ENCODE measurements at regions not wholly inside any gene's neighbourhood (a gene's known extent, or its start where the extent isn't known, plus 50 kb on each side); places are given as distances from the start of the nearest gene placed in this dataset.

DNA sequence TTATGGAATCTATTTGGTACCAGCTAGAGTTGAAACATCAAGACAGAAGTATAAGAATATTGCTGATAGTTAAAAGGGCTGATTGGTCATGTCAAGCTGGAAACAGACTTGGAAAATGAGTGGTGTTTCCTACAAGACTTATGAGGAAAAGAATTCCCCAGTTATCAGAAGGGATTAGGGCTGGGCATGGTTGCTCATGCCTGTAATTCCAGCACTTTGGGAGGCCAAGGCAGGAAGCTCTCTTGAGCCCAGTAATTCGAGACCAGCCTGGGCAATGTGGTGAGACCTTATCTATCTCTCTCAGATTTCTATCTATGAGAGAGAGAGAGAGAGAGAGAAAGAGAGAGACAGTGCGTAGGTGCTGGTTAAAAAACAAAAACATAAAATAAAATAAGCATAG, 139.5 kb upstream of the PMFBP1 start:
- no peak for DNase-seq

DNA sequence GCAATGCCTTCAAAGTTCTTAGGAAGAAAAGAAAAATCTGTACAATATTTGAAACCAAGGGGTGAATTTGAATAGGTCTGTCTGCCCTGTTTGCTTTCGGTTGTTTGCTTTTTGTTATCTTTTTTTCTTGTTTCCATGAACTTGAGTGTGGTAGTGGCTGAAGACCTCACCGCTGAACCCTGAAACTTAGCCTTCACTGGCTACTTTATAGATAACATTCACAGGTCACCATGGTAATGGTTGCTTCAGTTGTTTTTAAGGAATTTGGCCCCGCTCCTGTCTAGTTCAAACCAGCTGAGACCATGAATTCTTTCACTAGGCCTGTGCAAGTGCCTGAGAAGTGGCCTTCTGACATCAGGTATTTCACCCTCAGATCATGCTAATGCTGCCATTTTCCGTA, 137.0 kb upstream of the PMFBP1 start:
- no peak for DNase-seq

DNA sequence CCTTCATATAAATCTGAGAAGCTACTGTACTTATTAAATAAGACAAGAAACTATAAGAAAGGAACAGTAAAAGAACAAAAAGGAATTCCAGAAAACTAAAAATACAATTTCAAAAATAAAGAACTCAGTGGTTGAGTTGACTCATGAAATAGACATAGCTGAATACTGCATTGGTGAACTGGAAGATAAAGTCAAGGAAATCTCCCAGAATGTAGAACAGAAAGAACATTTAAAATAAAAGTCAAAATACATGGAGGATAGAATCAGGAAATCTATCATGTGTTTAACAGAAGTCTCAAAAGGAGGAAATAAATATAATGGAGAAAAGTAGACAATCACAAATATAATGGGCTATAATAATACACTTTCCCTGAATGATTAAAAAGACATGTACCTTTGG, 136.4 kb upstream of the PMFBP1 start:
- no peak for DNase-seq

DNA sequence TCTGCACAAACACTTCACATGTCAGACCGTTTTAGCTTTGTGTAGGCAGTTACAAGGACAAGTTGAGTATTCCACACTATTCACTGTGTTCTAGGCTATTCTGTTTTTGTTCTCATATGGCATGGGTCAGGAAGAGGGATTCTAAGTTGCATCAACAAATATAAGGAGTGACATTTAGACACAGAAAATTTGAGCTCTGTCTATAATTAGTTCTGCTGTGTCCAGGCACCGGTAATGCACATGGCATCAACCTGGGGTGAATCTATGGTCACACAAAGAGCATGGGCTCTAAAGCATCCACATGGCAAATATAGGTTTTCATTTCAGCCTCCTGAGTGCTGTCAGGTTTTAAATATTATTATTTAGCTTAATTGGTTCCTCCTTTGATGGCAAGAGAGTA, 130.4 kb upstream of the PMFBP1 start:
- DNase-seq: no peak

DNA sequence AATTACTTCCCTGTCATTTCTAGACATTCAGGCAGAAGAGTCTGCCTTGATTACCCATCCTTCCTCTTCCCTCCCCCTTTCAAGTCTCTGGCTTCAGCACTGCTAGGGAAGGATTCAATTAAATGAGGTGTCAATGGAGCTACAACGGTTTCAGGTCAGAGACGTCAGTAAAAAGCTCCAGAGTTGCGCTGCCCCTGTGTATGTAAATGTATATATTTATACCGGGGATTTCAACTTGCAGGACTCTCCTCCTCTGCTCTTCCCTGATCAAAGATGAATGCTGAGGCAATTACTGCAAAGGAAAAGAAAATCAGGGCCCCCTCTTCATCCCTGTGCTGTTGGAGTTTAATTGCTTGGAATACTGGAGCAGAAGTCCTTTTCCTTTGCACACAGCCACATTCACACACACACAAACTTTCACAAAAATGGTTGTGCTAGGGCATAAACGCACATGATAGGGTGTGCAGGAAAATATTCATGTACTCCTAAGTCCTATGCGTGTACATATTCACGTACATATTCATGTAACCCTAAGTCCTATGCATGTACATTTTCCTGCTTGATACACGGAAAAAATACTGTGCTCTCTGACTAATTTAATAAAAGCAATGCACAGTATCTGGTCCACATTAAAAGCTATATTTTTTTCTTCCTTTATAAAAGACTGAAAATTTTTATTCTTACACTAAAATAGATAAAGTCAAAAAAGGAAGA, 129.7 kb upstream of the PMFBP1 start:
- DNase-seq: no peak

- DNase-seq: no peak
Observed at GRCh38 chr16:72300892-72301291, 128.9 kb upstream of the PMFBP1 start.

DNA sequence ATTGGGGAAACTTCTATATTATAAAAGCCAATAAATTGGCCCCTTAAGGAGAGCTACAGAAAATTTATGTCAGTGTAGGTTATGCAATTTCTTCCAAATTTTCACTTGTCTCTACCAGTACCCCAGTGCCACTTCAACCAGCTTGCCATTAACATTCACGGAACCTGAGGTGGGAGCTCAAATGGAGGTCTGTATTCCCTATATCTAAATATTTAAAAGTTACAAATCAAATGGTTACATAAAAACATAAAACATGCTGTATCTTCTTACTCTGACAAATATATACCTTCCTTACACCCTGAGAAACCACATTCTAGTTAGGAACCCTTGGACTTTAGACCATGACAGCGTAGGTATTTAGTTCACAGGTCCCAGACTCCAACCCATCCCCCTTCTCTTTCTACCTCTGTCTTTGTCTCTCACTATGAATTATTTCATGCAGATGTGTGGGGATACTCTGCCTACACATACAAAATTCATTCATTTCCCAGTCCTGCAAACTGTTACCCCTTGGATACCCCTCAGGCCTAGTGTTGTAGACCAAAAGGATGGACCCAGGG, 127.8 kb upstream of the PMFBP1 start:
- DNase-seq: no peak

DNA sequence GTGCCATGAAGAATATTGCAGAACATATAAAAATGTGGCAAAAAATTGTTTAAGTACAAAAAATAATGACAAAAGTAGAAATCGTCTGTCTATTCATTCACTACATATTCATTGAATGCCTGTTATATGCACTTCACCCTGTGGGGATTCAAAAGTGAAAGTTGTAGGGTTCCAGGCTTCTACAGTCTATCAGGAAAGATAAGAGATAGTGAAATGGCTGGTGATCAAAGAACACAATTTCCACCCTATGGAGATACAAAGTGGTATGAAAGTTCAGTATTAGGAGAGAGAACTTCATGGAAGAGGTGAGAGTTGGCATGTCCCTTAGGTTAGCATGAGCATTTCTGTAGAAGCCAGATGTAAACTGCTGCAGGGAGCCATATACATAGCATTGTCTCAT, 127.0 kb upstream of the PMFBP1 start:
- no peak for DNase-seq

DNA sequence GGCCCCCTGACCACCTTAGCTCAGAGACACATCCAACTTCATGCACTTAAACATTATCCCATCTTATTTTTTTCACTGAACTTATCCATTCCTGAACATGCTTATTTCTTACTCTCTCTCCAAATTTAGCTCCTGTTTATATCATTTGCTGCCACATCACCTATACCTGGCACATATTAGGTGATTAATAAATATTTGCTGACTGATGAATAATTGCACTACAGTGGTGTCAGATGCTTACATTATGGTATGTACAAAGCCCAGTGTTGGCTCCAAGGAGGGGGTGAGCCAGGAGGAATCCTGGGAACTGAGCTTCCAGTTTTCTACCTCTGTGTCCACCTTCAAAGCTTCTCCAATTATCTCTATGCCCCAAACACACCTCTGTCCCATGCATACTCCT, 124.0 kb upstream of the PMFBP1 start:
- no peak for DNase-seq

- DNase-seq: no peak
Observed at GRCh38 chr16:72291531-72291981, 119.6 kb upstream of the PMFBP1 start.

DNA sequence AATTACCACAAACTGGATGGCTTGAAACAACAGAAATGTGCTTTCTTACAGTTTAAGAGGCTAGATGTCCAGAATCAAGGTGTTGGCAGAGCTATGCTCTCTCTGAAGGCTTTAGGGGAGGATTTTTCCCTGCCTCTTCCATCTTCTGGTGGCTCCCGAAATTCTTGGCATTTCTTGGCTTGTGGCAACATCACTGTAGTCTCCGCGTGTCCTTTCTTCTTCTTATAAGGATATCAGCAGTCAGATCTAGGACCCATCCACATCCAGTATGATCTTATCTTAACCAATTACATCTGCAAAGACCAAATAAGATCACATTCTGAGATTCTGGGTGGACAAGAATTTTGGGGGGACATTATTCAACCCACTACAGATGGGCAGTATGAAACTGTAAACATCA, 119.2 kb upstream of the PMFBP1 start:
- no peak for DNase-seq

DNA sequence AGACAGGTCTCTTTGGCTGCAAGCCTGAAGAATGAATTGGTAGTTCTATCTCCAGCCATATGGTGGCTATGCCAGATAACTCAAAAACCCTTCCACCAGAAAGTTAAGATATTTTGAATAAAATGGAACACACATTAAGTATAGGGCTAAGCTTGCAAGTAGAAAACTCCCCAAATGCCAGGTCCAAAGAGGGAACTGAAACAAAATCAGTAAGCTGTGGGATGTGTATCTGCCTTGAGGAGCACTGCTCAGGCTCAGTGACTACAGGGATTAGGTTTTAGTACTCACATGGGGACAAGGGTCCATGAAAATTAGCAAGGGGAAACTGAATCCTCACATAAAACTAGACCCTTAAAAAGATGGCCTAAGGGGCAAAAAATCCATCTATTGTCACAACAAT, 115.7 kb upstream of the PMFBP1 start:
- DNase-seq: no peak

- DNase-seq: no peak
Observed at GRCh38 chr16:72286936-72287620, 115.1 kb upstream of the PMFBP1 start.

DNA sequence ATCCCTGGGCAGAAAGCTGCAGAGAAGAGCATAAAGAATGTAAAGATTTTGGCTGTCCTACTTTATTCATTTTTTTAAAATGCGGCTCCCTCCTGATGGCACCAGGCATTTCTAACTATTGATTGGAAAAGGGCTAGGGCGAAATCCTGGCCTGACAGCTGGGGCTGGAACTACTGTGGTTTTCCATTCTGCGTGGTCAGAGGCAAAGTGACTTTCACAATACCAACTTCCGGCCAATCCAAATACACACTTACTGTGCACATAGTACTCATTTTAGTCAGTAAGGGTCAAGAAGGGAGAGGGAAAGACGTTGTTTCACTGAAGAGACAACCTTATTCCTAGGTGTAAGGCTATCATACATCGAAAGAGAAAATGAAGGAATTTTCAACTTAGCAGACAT, 113.8 kb upstream of the PMFBP1 start:
- DNase-seq: no peak

GRCh38 chr16:72285324-72285723, 113.4 kb upstream of the PMFBP1 start:
- DNase-seq: no peak

DNA sequence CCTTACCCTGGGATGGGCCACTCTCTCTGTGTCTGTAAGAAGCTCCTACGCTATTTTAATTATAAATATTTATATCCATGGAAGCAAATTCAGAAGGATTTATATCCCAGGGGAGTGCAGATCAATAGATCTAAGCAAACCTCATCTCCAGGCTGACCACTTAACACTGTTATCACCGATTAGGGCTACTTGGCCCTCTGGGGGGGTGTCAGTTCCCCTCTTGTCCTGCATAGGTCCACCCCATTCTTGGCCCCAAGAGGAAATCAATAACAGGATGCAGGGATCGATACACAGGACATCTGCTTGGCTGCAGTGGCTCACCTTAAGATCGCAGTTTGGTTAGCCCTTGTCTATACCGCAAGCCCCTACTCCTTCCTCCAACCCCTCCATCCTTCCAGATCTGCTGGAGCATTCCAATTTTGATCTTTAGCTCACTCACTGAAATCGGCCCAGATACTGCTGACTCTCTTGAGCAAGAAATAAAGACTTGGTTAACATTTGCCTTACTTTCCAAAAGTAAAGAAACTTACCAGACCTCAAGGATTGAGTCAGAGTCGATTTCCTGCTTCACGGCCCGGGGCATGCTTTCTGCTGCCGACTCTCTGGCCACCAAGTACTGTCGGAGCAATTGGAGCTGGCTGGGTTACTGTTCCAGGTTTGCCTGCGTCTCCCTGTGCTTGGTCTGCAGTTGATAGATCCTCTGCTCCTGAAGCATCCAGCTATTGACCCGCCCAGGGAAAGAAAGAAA, 112.3 kb upstream of the PMFBP1 start:
- DNase-seq: no peak

DNA sequence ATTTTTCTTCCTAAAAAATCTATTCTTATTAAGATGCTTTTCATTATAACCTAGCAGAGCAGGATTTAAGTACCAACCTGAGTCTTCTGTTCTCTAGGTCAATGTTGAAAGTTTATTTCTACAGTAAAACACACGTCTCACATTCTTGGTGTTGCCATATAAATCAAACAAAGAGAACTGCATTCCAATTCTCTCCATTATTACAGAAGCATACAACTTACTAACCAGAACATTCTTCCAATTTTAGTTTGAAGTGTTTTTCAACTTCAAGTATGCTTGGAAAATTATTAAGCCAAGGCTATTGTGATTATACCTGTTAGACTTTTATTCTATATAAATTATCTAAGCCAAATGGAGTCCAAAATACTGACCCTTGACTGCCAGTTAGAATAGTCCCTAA, 110.4 kb upstream of the PMFBP1 start:
- no peak for DNase-seq

DNA sequence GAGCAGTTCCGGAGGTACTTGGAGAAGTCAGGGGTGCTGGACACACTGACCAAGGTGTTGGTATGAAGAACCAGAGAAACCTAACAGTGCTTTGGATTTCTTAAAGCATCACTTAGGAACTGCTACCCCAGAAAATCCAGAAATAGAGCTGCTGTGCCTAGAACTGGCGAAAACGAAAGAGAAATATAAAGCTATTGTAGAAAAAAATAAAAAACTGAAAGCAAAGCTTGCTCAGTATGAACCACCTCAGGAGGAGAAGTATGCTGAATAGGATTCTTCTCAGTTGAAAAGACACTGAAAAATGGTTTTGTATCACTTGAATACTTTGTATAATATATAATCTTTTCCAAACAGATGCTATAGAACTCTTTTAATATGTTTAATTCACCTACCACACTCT, 106.3 kb upstream of the PMFBP1 start:
- no peak for DNase-seq

GRCh38 chr16:72277749-72278148, 105.8 kb upstream of the PMFBP1 start:
- no peak for DNase-seq

DNA sequence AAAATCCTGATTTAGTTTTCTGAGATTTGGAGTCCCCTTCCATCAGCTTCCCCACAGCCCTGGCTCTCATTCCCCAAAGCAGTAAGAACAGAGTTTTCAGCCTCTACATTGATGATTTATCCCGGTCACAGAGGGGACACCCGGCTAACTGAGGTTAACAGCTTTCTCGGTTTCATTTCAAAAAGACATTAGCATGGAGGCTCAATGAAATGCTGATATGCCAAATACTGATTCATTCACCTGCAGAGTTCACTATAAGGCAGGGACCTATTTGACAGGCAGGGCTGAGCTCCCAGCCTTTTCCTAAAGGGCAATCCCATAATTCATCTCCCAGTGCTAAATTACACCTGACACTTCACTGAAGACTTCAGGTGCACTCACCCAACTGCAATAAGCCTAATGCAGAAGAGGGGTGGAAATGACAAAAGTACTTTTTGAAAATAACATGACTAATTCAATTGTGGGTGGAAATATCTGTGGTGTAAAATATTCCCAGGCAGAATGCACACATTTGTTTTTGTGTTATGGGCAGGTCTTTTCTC, 99.8 kb upstream of the PMFBP1 start:
- DNase-seq: no peak

- no peak for DNase-seq
Observed at GRCh38 chr16:72270531-72270930, 98.6 kb upstream of the PMFBP1 start.

- DNase-seq: no peak
Observed at GRCh38 chr16:72266836-72267235, 94.9 kb upstream of the PMFBP1 start.

DNA sequence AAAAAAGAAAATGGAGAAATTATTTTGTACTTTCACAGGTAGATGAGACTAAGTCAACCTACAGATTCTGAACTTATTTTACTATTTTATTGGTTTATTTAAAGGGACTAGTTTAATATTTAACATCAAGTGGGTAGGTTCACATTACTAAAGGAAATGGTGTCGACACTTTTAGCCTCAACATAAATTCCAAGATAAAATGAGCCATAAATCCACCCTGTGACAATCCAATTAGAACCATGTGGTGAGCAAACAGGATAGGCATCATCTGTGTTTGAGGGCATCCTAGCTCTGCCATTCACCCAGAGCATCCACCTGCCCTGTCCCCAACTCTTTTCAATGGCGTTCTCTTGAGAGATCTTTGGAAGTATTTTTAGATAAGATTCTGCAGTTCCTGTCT, 92.8 kb upstream of the PMFBP1 start:
- DNase-seq: no peak

DNA sequence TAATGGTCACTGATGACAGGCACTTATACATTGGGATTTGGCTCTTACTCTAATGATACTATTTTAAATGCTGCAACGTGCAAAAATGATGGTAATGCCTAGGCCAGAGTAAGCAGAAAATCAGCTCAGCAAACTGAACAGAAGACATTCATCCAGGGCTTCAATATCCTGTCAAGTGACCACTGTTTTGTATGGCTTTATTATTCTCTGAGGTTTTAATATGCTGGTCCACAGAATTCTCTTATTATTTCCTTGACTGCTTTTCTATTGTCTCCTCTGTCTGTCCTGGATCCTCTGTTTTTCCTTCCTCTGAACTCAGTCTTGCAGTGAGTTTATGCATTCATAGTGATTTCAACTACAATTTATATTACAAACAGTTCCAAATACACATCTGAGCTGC, 90.8 kb upstream of the PMFBP1 start:
- no peak for DNase-seq

All from right forelimb (tissue), 1 donor.